Fibroblast of skin of scalp (primary cell): ENCODE measurements at regions not wholly inside any gene's neighbourhood (a gene's known extent, or its start where the extent isn't known, plus 50 kb on each side); places are given as distances from the start of the nearest gene placed in this dataset.

Experiments used
- DNase-seq: peaks from one replicate; pipeline ENCODE4 v3.0.0-alpha.2; 2013

- peak; percentile 27 for DNase-seq
These were observed 53.4 kb upstream of the ANO4 start for GRCh38 chr12:100741084-100741711.

- DNase-seq, result no peak
These were observed 51.5 kb upstream of the ANO4 start for GRCh38 chr12:100743060-100743459.
